GM21381 (cell line): ENCODE measurements at regions not wholly inside any gene's neighbourhood (a gene's known extent, or its start where the extent isn't known, plus 50 kb on each side); places are given as distances from the start of the nearest gene placed in this dataset.

ENCODE experiments used
- ATAC-seq: cut with Tn5 transposase; IDR thresholded peaks from one replicate; pipeline ENCODE4 v1.9.1; 2021; ENCODE audit warnings: mild to moderate bottlenecking, moderate library complexity; ENCODE audit not compliant: unreplicated experiment

GRCh38 chr20:54361475-54361874, 113.9 kb upstream of the DOK5 start:
- ATAC-seq, result no peak

GRCh38 chr20:54362283-54362682, 113.1 kb upstream of the DOK5 start:
- no peak for ATAC-seq

DNA sequence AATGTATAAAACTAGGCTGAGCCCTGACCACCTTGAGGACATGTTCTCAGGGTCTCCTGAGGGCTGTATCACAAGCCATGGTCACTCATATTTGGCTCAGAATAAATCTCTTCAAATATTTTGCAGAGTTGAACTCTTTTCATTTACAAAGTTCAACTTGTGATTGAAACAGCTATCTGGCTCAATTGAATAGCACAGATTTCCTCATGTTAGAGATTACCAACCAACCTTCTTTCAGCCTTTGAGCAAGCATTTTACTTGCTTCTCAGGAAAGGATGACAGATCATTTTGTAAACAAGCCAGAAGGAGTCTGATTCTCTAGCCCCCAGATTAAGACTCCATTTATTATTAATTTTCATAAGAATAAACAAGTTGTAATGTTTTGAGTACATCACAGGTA, 111.0 kb upstream of the DOK5 start:
- no peak for ATAC-seq

- no peak for ATAC-seq
These were observed 110.5 kb upstream of the DOK5 start for GRCh38 chr20:54364919-54365318.

DNA sequence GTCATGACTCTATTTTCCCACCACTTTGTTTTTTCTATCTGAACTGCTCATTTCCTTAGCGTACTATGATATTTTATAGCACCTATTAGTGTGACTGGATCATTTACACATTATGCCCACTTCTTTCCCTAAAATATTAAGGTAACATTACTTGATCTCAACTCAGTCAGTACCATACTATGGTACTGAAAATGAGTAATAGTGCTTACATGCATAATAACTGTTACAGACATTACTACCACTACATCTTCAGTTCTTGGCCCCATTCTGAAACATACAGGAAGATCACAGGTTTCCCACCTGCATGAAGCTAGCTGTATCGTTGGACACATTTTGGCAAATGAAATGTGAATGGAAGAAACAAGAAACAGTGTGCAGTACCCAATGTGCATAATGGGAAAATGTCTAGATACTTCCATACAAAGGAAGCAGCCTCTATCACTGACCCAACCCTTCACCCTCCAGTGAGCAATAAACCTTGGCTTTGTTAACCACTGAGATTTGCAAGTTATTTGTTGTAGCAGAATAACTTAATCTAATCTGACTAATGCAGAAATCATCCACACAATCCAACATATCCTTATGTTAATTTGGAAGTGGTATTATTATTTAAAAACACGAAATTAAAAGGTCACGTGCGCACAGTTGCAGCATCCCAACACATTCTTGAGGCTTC, 108.6 kb upstream of the DOK5 start:
- ATAC-seq, result no peak

GRCh38 chr20:54368570-54368969, 106.8 kb upstream of the DOK5 start:
- no peak for ATAC-seq

- no peak for ATAC-seq
These were observed 103.1 kb upstream of the DOK5 start for GRCh38 chr20:54372313-54372712.

DNA sequence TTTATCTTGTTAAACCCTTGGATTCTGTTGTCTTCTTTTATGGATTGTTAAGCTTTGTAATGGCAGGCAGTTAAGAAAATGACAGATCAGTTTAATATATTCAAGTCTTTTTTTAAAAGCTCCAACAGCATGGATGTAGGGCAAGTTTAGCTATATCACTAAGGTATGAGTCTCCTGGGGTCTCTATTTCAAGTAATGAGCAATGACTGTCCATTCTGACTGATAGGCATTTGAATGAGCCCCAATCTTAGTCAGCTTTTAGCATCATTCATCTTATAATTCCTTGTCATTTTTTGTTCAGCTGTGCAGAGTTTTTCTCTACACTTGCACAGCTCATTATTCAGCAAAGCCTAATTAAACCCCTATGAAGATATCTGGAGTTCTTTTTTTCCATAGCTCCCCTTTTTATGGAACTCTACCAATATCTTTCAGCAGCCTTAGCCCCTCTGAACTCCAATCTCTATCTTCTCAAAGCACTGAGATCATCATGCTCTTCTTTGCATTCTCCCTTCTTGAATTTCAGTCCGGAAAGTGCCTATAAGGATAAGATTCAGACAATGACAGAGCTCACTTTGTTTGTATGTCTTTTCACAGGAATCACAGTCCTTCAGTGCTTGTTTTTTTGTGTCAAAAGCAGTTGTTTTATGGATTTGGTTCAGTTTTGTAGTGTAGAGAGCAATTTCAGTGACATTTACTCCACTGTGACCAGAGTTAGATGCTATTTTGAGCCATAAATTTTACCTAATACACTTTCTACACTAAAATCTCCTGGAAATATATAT, 97.2 kb upstream of the DOK5 start:
- ATAC-seq, result no peak

GRCh38 chr20:54379893-54380584, 95.4 kb upstream of the DOK5 start:
- ATAC-seq, result no peak

DNA sequence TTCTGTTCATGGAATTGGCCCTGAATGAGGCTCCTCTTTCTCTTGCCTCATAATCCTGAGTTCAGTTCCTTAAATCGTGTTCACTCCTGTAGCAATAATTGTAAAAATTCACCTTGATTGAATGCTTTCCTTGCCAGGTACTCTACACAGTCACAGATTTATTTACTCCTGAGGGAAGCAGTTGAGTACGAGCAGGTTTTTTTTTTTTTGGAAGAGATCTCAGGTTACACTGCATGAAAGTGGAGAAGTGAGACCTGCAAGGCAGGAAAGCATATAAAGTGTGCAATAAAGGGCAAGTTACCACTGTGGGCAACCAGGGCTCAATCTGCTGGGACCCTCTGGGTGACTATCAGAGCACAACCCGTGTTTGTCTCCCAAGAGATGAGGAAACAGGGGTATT, 93.0 kb upstream of the DOK5 start:
- no peak for ATAC-seq

GRCh38 chr20:54385746-54386145, 89.6 kb upstream of the DOK5 start:
- no peak for ATAC-seq

GRCh38 chr20:54389596-54390280, 85.7 kb upstream of the DOK5 start:
- no peak for ATAC-seq

DNA sequence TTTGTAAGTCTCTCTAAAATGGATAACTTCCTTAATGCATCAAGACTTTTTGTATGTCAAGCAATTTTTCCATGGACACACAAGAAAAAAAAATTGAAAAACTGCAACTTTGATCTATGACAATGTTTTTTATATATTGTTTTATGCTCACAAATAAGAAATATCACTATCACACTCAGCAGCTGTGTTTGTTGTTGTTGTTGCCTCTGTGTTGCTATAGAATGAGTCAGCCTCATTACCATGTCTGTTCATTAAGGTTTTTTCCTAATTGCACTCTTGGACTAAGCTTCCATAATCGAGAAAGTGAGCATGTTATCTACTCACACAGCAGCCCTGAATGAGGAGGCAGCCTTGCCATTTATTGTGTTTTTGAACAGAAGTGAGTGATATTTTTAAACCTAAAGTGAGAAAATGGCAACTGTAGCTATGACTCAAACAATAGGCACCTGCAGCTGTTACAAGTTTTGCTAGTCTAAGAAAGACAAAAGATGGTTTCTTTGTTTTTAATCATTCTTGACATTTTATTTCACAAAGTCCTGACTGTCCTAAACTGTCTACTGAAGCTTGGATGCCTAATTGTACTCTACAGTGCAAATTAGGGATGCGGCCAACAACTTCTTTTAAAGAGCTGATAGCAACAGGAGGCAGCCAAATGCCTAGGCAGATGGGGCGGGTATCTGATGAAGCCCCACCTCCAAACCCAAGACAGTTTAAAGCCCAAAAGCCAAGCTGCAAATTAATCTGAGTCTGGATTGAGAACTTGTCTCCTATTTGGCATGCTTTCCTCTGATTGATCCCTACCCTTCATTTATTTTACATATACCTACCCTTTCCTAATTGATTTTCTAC, 77.9 kb upstream of the DOK5 start:
- ATAC-seq, result no peak

- ATAC-seq, result no peak
These were observed 76.6 kb upstream of the DOK5 start for GRCh38 chr20:54398814-54399213.

DNA sequence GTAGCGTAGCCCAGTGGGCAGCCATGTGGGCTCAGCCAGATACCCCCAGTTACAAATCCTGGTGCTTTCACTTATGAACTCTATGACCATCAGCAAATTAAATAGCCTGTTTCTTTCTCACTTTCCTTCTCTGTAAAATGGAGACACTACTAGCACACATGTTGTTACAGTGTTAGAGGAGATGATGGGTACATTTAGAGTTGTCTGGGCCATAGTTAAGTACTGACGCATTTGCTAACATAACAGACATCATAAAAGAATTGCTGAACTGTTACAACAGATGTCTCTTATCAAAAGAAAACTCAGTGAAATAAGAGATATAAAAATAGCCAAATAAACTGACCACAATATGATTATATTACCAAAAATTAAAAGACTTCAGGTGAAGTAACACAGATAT, 69.9 kb upstream of the DOK5 start:
- ATAC-seq, result no peak

DNA sequence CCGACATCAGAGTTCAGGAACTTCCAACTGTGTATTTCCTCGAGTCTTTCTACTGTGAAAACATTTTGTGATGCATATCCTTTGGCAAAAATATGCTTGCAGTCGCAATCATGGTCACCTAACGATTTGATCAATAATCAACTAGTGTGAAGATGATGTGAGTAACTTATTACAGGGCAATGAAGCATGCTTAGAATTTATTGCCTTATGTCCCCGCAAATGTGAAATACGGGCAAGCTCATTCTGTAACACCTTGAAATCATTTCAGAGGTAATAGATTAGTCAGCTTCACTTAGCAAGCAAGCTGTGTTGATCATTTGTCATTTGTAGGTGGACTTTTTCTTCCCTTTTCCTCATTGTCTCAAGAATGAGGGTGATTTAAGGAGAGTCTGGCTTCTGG, 67.9 kb upstream of the DOK5 start:
- ATAC-seq, result no peak

DNA sequence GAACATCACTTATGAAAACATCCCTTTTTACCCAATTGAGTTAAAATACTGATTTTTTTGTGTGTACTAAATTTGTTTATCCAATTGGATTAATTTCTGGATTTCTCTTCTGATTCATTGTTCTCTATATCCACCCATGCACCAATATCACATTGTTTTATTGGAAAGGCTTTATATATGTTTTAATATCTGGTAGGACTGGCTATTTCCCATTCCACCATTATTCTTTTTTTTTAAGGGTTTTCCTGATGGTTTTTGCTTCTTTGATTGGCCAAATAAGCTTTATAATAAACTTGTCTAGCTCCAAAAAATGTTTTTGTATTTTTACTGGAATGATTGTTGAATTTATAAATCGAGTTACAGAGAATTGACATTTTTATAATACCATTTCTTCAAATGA, 59.4 kb upstream of the DOK5 start:
- no peak for ATAC-seq

DNA sequence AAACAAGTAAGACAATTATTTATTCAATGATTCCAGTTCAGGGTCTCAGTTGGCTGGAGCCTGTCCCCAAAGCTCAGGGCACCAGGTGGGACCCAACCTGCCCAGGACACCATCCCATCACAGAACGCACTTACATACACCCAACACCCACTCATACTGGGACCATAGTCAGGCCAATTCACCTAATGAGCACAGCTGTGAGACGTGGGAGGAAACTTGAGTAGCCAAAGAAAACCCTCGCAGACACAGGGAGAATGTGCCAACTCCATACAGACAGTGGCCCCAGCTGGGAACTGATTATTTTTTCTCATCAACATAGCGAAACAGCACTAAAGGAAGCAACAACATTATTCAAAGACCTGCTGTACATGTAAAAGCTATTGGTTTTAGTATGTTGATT, 58.6 kb upstream of the DOK5 start:
- no peak for ATAC-seq

DNA sequence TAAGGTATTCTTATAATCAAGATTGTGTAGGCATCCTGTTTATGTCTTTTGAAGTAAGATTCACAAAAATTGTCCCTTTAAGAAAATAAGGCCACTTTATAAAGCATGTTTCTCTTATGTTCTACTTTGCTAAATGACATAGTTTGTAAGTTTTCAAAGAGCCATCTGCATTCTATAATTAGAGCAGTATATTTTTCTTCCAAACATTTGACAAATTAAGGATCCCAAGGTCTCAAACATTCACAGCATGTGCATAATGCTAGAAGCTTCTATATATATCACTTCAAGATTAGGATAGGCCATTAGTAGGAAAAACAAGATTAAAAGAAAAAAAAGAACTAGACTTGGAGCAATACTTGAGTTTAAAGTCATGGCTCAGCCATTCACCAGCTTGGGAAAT, 55.9 kb upstream of the DOK5 start:
- ATAC-seq, result no peak
